Smooth muscle cell (in vitro differentiated cells): ENCODE measurements at regions not wholly inside any gene's neighbourhood (a gene's known extent, or its start where the extent isn't known, plus 50 kb on each side); places are given as distances from the start of the nearest gene placed in this dataset.

ENCODE experiments used
- DNase-seq: peaks from one replicate; lab custom pipeline; 2025; ENCODE audit not compliant: unreplicated experiment; lab: John Stamatoyannopoulos, UW
- H2AFZ ChIP-seq: fragments of 200-600 bp; sonication (generic); 2 replicates; pipeline ENCODE4 v1.6.0; 2016; ENCODE audit warnings: antibody characterized with exemption, low read depth, mild to moderate bottlenecking
- H3F3A ChIP-seq: fragments of 200-600 bp; sonication (generic); 2 replicates; pipeline ENCODE4 v1.6.0; 2017; ENCODE audit warnings: antibody characterized with exemption, low read depth
- H3K27ac ChIP-seq: fragments of 200-600 bp; sonication (generic); 2 replicates; pipeline ENCODE4 v1.5.1; 2016; ENCODE audit warnings: low read depth, mild to moderate bottlenecking
- H3K27me3 ChIP-seq: fragments of 200-600 bp; sonication (generic); 2 replicates; pipeline ENCODE4 v1.6.1; 2016; ENCODE audit warnings: low read depth, mild to moderate bottlenecking
- H3K36me3 ChIP-seq: fragments of 200-600 bp; sonication (generic); 2 replicates; pipeline ENCODE4 v1.5.1; 2016; ENCODE audit warnings: low read depth
- H3K4me1 ChIP-seq: fragments of 200-600 bp; sonication (generic); 2 replicates; pipeline ENCODE4 v1.5.1; 2016; ENCODE audit warnings: low read depth
- H3K4me2 ChIP-seq: fragments of 200-600 bp; sonication (generic); 2 replicates; pipeline ENCODE4 v1.6.0; 2016; ENCODE audit warnings: mild to moderate bottlenecking
- H3K4me3 ChIP-seq: fragments of 200-600 bp; sonication (generic); 2 replicates; pipeline ENCODE4 v1.5.1; 2016; ENCODE audit warnings: mild to moderate bottlenecking
- H3K79me2 ChIP-seq: fragments of 200-600 bp; sonication (generic); 2 replicates; pipeline ENCODE4 v1.6.0; 2016; ENCODE audit warnings: low read depth, mild to moderate bottlenecking
- H3K9ac ChIP-seq: fragments of 200-600 bp; sonication (generic); 2 replicates; pipeline ENCODE4 v1.6.0; 2016; ENCODE audit warnings: low read depth
- H3K9me3 ChIP-seq: fragments of 200-600 bp; sonication (generic); replicated peaks from 2 replicates; pipeline ENCODE4 v1.5.1; 2016; ENCODE audit warnings: low read depth
- H4K20me1 ChIP-seq: fragments of 200-600 bp; sonication (generic); 2 replicates; pipeline ENCODE4 v1.6.0; 2016; ENCODE audit warnings: low read depth
- CTCF ChIP-seq: fragments of 200-600 bp; sonication (generic); IDR thresholded peaks from 2 replicates; pipeline ENCODE4 v1.5.1; 2017; ENCODE audit warnings: borderline replicate concordance, mild to moderate bottlenecking, antibody characterized with exemption; ENCODE audit not compliant: insufficient read depth, poor library complexity, severe bottlenecking
- WGBS: methylation state at CpG from one replicate; pipeline ENCODE4 v1.1.7; 2016; ENCODE audit warnings: low lambda C conversion rate; 5-methylcytosine and 5-hydroxymethylcytosine counted together

GRCh38 chr13:22938576-22938975, 242.2 kb upstream of the SGCG start:
- Histone ChIP-seq H3K4me2 (no peak overlapping the region), H3K9ac (no peak overlapping the region), H3K9me3 (no peaks in the 10 kb centered on the region), H2AFZ (no peak overlapping the region), H3K36me3 (no peaks in the 10 kb centered on the region), H3K79me2 (no peaks in the 10 kb centered on the region), H3K27me3 (no peaks in the 10 kb centered on the region), H4K20me1 (no peaks in the 10 kb centered on the region), H3K27ac (no peak overlapping the region), H3K4me3 (no peak overlapping the region), H3K4me1 (no peaks in the 10 kb centered on the region), H3F3A (no peaks in the 10 kb centered on the region)
- TF ChIP-seq CTCF: no peak
- 96% methylated on average over 22 of the region's 22 CpGs for WGBS
- DNase-seq: no peak

- Histone ChIP-seq H3K79me2 (no peaks in the 10 kb centered on the region), H2AFZ (no peak overlapping the region), H3K36me3 (no peaks in the 10 kb centered on the region), H3K27me3 (no peaks in the 10 kb centered on the region), H3K9ac (no peak overlapping the region), H3K4me3 (no peak overlapping the region), H3K4me2 (no peak overlapping the region), H3K4me1 (no peaks in the 10 kb centered on the region), H4K20me1 (no peaks in the 10 kb centered on the region), H3F3A (no peaks in the 10 kb centered on the region), H3K9me3 (no peaks in the 10 kb centered on the region), H3K27ac (no peak overlapping the region)
- no peak for DNase-seq
- no peak for TF ChIP-seq CTCF
- 90% methylated on average over 3 of the region's 3 CpGs for WGBS
These were observed 241.6 kb upstream of the SGCG start for GRCh38 chr13:22939157-22939556.

GRCh38 chr13:22940090-22940710, 240.6 kb upstream of the SGCG start:
- no peaks in the 10 kb centered on the region for H3K9me3 ChIP-seq

More at GRCh38 chr13:22940090-22940710, 240.6 kb upstream of the SGCG start:
- no peaks in the 10 kb centered on the region for H4K20me1 ChIP-seq
- no peaks in the 10 kb centered on the region for H3K27me3 ChIP-seq
- DNase-seq: no peak
- H3K4me3 ChIP-seq: no peak overlapping the region
- H3K9ac ChIP-seq: no peak overlapping the region
- no peaks in the 10 kb centered on the region for H3K4me1 ChIP-seq
- WGBS: 94% methylated on average over 8 of the region's 11 CpGs
- H3K36me3 ChIP-seq: no peaks in the 10 kb centered on the region
- H3K79me2 ChIP-seq: no peaks in the 10 kb centered on the region
- no peak for TF ChIP-seq CTCF
- no peaks in the 10 kb centered on the region for H3F3A ChIP-seq
- no peak overlapping the region for H3K27ac ChIP-seq
- H2AFZ ChIP-seq: no peak overlapping the region
- H3K4me2 ChIP-seq: no peak overlapping the region
